GM23338 (cell line): ENCODE measurements at regions not wholly inside any gene's neighbourhood (a gene's known extent, or its start where the extent isn't known, plus 50 kb on each side); places are given as distances from the start of the nearest gene placed in this dataset.

Experiments
- ATAC-seq: fragments of 200-7000 bp; cut with Tn5 transposase; 3 replicates; pipeline ENCODE4 v1.9.1; 2020
- DNase-seq: peaks from one replicate; pipeline ENCODE4 v3.0.0-alpha.2; 2015; ENCODE audit warnings: low spot score
- H2AFZ ChIP-seq: fragments of 200-600 bp; sonication (generic); 2 replicates; pipeline ENCODE4 v1.8.0; 2016; ENCODE audit warnings: antibody characterized with exemption, mild to moderate bottlenecking, moderate library complexity
- H3F3A ChIP-seq: fragments of 200-600 bp; sonication (generic); replicated peaks from 2 replicates; pipeline ENCODE4 v1.8.0; 2017; ENCODE audit warnings: antibody characterized with exemption, mixed run types, low read depth
- H3K27ac ChIP-seq: fragments of 200-600 bp; sonication (generic); 2 replicates; pipeline ENCODE4 v1.6.1; 2016; ENCODE audit warnings: low read depth
- H3K27me3 ChIP-seq: fragments of 200-600 bp; sonication (generic); 2 replicates; pipeline ENCODE4 v1.8.0; 2016; ENCODE audit warnings: mild to moderate bottlenecking, mixed run types, moderate library complexity; ENCODE audit not compliant: insufficient read depth
- H3K36me3 ChIP-seq: fragments of 200-600 bp; sonication (generic); 2 replicates; pipeline ENCODE4 v1.8.0; 2016; ENCODE audit warnings: mild to moderate bottlenecking; ENCODE audit not compliant: insufficient read depth
- H3K4me1 ChIP-seq: fragments of 200-600 bp; sonication (generic); 2 replicates; pipeline ENCODE4 v1.8.0; 2016; ENCODE audit warnings: mild to moderate bottlenecking, moderate library complexity; ENCODE audit not compliant: insufficient read depth
- H3K4me2 ChIP-seq: fragments of 200-600 bp; sonication (generic); 2 replicates; pipeline ENCODE4 v1.7.1; 2017; ENCODE audit warnings: mixed run types
- H3K4me3 ChIP-seq: fragments of 200-600 bp; sonication (generic); 2 replicates; pipeline ENCODE4 v1.6.1; 2016; ENCODE audit warnings: mixed run types
- H3K79me2 ChIP-seq: fragments of 200-600 bp; sonication (generic); replicated peaks from 2 replicates; pipeline ENCODE4 v1.8.0; 2017; ENCODE audit warnings: mild to moderate bottlenecking; ENCODE audit not compliant: insufficient read depth
- H3K9me2 ChIP-seq: fragments of 200-600 bp; sonication (generic); 2 replicates; pipeline ENCODE4 v1.8.0; 2017; ENCODE audit not compliant: insufficient read depth
- H4K20me1 ChIP-seq: fragments of 200-600 bp; sonication (generic); replicated peaks from 2 replicates; pipeline ENCODE4 v1.8.0; 2017; ENCODE audit warnings: mild to moderate bottlenecking; ENCODE audit not compliant: insufficient read depth
- H3K27ac Mint-ChIP-seq: 2 replicates; pipeline ENCODE4 v1.8.0; 2020; ENCODE audit warnings: inconsistent platforms, mild to moderate bottlenecking, moderate library complexity, mixed read lengths
- H3K27me3 Mint-ChIP-seq: 3 replicates; pipeline ENCODE4 v1.8.0; 2022; ENCODE audit warnings: low read depth, mild to moderate bottlenecking, moderate library complexity, mixed read lengths, inconsistent platforms; ENCODE audit not compliant: insufficient read depth, poor library complexity
- H3K36me3 Mint-ChIP-seq: 3 replicates; pipeline ENCODE4 v1.8.0; 2021; ENCODE audit warnings: low read depth, mild to moderate bottlenecking, inconsistent platforms, moderate library complexity, mixed read lengths
- H3K4me1 Mint-ChIP-seq: 3 replicates; pipeline ENCODE4 v1.8.0; 2020; ENCODE audit warnings: mild to moderate bottlenecking, inconsistent platforms, mixed read lengths
- H3K4me3 Mint-ChIP-seq: 3 replicates; pipeline ENCODE4 v1.8.0; 2021; ENCODE audit warnings: moderate library complexity, mild to moderate bottlenecking, inconsistent platforms, mixed read lengths
- H3K9me3 Mint-ChIP-seq: 3 replicates; pipeline ENCODE4 v1.8.0; 2020; ENCODE audit warnings: moderate library complexity, mild to moderate bottlenecking, inconsistent platforms, mixed read lengths
- CREB1 ChIP-seq: fragments of 250-450 bp; sonication (Bioruptor Pico); IDR thresholded peaks from 2 replicates; pipeline ENCODE4 v1.5.0; 2020; ENCODE audit warnings: low read depth, mild to moderate bottlenecking, moderate library complexity
- CTCF ChIP-seq, 2 experiments: fragments of 200-600 bp in 1 of 2; sonication (generic) in 1 of 2; conservative IDR thresholded peaks; 2 replicates each; pipeline versions ENCODE4 v1.5.1 to v1.6.1; 2016 to 2017; ENCODE audit warnings: antibody characterized with exemption in 2 of 2, low read depth in 2 of 2, mild to moderate bottlenecking in 2 of 2, moderate library complexity in 1 of 2
- ETS1 ChIP-seq: IDR thresholded peaks from 2 replicates; pipeline ENCODE4 v1.6.1; 2016; ENCODE audit warnings: antibody characterized with exemption
- EZH2 ChIP-seq: fragments of 200-600 bp; sonication (generic); IDR thresholded peaks from one replicate; pipeline ENCODE4 v1.8.0; 2017; ENCODE audit warnings: antibody characterized with exemption, mild to moderate bottlenecking, low read depth; ENCODE audit not compliant: unreplicated experiment
- EZH2phosphoT487 ChIP-seq: fragments of 200-600 bp; sonication (generic); IDR thresholded peaks from one replicate; pipeline ENCODE4 v1.8.1; 2018; ENCODE audit warnings: antibody characterized with exemption; ENCODE audit not compliant: unreplicated experiment
- JUNB ChIP-seq: IDR thresholded peaks from one replicate; pipeline ENCODE4 v1.6.1; 2016; ENCODE audit warnings: antibody characterized with exemption; ENCODE audit not compliant: unreplicated experiment
- NANOG ChIP-seq: IDR thresholded peaks from 2 replicates; pipeline ENCODE4 v1.6.1; 2016; ENCODE audit warnings: antibody characterized with exemption, borderline replicate concordance
- POLR2AphosphoS5 ChIP-seq: IDR thresholded peaks from 2 replicates; pipeline ENCODE4 v1.6.1; 2016; ENCODE audit warnings: antibody characterized with exemption, low read depth
- REST ChIP-seq: IDR thresholded peaks from one replicate; pipeline ENCODE4 v1.6.1; 2018; ENCODE audit warnings: antibody characterized with exemption; ENCODE audit not compliant: unreplicated experiment
- STAT1 ChIP-seq: IDR thresholded peaks from one replicate; pipeline ENCODE4 v1.6.1; 2016; ENCODE audit warnings: antibody characterized with exemption; ENCODE audit not compliant: unreplicated experiment
- ZNF114 ChIP-seq: fragments of 250-450 bp; sonication (Bioruptor Pico); IDR thresholded peaks from 2 replicates; pipeline ENCODE4 v1.5.0; 2020; ENCODE audit warnings: mild to moderate bottlenecking, moderate library complexity
- ZNF331 ChIP-seq: fragments of 250-450 bp; sonication (Bioruptor Pico); IDR thresholded peaks from 2 replicates; pipeline ENCODE4 v1.5.0; 2020; ENCODE audit warnings: low read depth, mild to moderate bottlenecking, moderate library complexity
- ZNF462 ChIP-seq: fragments of 250-450 bp; sonication (Bioruptor Pico); IDR thresholded peaks from 2 replicates; pipeline ENCODE4 v1.5.0; 2020; ENCODE audit warnings: mild to moderate bottlenecking, moderate library complexity

- Histone ChIP-seq H3K4me1 (peaks cover 20% of the 10 kb centered on the region), H3K4me3 (no peak overlapping the region), H3K79me2 (peaks cover 80% of the 10 kb centered on the region), H3K9me2 (no peaks in the 10 kb centered on the region), H3K4me2 (no peak overlapping the region), H3K27ac (no peak overlapping the region), H3K36me3 (no peaks in the 10 kb centered on the region), H4K20me1 (peaks cover 4% of the 10 kb centered on the region), H3K27me3 (no peaks in the 10 kb centered on the region), H2AFZ (no peak overlapping the region), H3F3A (no peaks in the 10 kb centered on the region)
- Mint-ChIP-seq H3K27ac (no peak overlapping the region), H3K9me3 (peaks cover 35% of the 10 kb centered on the region), H3K27me3 (peaks cover 4% of the 10 kb centered on the region), H3K36me3 (peaks cover 55% of the 10 kb centered on the region), H3K4me3 (no peak overlapping the region), H3K4me1 (peaks cover 28% of the 10 kb centered on the region)
- DNase-seq (no peak), ATAC-seq (no peak)
- TF ChIP-seq EZH2phosphoT487, result no peak
- TF ChIP-seq CTCF (conservative IDR thresholded peaks at IDR 0.05; ENCODE audit: low read depth in 2 of 2), result no peak
- TF ChIP-seq JUNB, result no peak
- no peak for TF ChIP-seq ETS1
- no peak for TF ChIP-seq STAT1
- no peak for TF ChIP-seq ZNF114 (CRISPR knock-in tag)
- no peak for TF ChIP-seq CREB1 (CRISPR knock-in tag)
- TF ChIP-seq EZH2, result no peak
- no peak for TF ChIP-seq NANOG
- TF ChIP-seq ZNF462 (CRISPR knock-in tag), result no peak
- no peak for TF ChIP-seq POLR2AphosphoS5
- TF ChIP-seq REST, result no peak
- TF ChIP-seq ZNF331 (CRISPR knock-in tag), result no peak
Observed at GRCh38 chr2:167404627-167405284, 516.5 kb downstream of the XIRP2 start.
